Posterior vena cava (tissue), 2 donors: ENCODE measurements at regions not wholly inside any gene's neighbourhood (a gene's known extent, or its start where the extent isn't known, plus 50 kb on each side); places are given as distances from the start of the nearest gene placed in this dataset.
"Not testable (repeated sequence)": the region's sequence is repeated elsewhere in the genome, so short reads cannot be mapped to it uniquely, and the experiment has no call there.

ENCODE experiments used
- DNase-seq: peaks from one replicate; pipeline ENCODE4 v3.0.0-alpha.2; 2020; ENCODE audit warnings: low spot score
- intact Hi-C, 2 donors: fragments of 100-400 bp; cut with DNase I; formaldehyde crosslinking; loops; one replicate each; pipeline versions ENCODE4 v1.14.1 to v1.14.2; 2022 to 2023
- donor health status: DM: yes; HTN: yes; CAD: no.
- donor health status: DM: yes; HTN: yes; CAD: no.

DNA sequence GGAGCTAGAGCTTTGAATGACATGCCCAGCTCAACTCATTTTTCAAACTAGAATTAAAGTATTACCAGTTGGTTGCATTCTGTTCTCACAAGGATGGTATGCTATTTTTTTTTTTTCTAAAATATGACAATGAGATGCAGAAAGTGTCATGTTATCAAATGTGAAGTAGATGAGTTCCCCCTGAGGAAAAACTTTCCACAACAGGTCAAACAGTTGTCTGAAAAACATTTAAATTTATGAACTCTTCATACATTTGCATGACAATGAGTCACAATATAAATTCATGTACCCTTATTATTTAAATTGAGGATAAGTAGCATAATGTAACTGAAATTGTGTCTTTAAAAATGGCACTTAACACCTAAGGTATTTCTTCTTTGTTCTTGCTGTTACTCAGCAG, 1720.5 kb upstream of the NUDT12 start:
- DNase-seq: no peak
- intact Hi-C loops: no loop called here

DNA sequence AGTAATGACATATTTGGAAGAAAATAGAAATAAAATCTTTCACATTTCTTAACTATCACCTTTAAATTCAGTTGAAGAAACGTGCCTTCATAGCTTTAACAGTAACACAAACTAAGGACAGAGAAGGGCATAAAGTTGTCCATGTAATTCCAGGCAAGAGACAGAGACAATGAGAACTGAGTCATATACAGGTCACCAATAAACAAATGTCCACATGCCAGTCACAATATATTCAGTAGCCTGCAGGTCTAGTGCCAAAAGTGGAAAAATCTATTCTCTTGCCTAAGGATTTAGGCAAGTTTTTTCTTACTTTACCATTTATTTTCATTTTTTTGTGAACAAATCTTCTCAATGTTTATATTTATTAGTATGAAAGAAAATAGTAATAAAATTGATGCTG, 1711.5 kb upstream of the NUDT12 start:
- DNase-seq: no peak
- intact Hi-C loops: no loop called here

DNA sequence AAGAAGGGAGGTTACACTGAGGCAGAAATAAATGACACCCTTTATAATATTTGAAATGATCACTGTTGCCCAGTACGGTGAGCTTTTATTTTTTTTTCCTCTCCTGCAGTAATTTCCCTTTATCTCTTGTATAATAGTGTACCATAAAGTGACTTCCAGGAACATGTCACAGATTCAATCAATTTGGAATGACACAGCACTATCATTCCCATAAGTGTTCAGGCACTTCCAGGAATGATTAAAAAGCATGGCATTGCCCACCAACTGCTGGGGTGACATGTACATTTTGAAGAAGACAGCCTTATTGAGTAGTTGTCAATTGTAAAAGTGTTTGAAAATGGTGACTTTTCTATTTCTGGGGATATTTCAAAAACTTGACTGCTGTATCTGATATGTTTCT, 1700.9 kb upstream of the NUDT12 start:
- intact Hi-C loops: no loop called here
- DNase-seq: no peak

DNA sequence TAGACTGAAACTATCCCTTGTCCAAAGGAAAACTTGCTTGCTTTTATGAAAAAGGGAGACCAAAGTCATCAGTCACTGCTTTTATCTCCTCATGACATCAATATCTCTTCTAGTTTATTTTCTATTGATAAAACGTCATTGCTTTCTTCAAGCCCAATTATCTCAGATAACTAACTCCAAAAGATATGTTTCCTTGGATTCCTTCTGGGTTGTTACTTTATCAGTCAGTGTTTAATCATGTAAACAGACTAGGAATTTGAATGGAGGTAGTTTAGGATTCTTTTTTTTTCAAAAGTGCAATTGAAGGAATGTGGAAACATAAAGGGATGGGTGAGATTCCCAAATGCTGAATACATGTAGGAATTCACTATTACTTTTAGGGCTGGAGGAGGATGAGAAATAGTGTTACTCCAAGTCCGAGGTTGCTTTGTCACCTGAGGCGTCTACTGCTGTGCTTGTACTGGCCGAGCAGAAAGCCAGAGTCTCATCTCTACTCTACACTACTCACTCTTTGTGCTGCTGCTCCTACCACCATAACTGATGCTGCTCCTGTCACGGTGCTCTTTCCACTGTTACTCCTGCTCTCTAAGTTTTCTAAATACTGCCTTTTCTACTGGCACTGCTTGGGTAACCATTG, 1697.1 kb upstream of the NUDT12 start:
- intact Hi-C loops: no loop called here
- DNase-seq: no peak

DNA sequence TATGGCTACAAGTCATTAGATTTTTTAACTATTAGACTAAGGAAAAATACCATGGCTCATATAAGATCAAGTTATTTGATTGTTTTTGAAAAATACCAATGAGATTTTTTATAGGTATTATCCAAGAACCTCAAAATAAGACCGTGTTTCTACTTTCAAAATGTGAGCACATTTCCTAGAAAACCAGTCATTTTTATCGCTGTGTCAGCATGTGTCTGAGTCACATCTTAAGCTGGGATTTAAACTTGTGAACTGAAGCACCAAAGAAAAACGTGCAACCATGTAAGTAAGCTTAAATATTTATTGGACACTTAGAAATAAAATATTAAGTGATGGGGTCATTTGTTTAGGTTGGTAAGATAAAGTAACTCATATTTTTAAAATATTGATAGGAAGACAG, 1676.0 kb upstream of the NUDT12 start:
- no peak for DNase-seq

DNA sequence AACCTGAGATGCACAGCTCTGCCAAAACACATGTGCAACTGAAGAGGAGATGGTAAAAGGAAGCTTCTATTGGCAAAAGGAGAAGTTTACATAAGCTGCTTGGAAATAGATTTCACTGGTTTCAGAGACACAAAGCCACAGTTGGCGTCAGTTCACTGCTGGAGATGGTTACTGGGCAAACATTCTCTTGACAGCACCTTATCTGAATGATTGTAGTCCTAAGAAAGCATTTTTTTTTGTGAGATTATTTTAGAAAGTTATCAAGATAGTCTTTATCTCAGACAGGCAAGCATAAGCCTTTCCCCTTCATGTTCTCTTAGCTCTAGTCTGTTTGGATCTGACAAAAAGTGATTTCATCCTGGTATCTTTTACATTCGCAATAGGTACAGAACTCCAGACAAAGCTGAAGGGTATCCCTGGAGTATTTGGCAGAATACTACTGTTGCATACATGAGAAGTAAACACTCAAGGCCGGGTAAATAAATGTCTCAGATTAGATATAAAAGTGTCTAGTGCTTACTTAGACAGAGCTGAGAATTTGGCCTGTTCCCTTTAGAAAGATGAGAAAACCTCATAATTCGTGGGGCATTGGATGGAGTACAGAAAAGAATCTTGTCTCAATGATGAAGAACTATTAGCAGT, 1668.0 kb upstream of the NUDT12 start:
- intact Hi-C loops: no loop called here
- DNase-seq: no peak

More for the DNA sequence above, 1676.0 kb upstream of the NUDT12 start:
- intact Hi-C loops: no loop called here

DNA sequence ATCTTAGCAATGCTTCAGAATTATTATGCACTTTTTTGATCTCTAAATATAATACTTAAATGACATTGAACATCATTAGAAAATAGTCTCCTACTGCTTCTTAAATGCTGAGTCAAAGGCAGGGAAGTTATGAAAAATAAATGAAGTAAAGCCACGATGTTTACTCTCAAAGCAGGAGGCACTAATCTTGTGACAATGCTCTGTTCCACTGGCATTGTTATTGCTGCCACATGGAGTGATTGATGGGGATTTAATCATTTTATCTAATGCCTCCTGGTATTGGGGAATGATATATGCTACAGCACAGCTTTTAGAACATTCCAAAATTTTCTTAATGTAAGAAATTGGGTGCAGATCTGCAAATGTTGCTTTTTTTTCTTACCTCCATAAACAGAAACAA, 1655.4 kb upstream of the NUDT12 start:
- intact Hi-C loops: no loop called here
- DNase-seq: no peak

DNA sequence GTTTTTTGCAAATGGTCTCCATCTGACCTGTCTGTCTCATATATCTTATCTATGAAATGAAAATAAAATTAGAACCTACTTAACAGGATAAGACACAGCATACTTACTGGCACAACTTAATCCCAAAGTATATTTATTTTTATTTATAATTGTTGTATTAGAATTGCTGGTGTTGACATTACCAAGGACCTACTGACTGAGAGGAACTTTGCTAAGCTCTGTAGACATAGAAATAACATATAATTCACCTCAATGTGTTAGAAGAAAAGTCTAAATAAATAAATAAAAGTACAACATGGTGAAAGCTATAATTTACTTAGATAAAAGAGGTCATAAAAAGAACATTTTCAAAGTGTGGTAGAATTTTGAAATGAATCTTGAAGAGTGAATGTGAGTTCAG, 1650.5 kb upstream of the NUDT12 start:
- intact Hi-C loops: no loop called here
- no peak for DNase-seq

DNA sequence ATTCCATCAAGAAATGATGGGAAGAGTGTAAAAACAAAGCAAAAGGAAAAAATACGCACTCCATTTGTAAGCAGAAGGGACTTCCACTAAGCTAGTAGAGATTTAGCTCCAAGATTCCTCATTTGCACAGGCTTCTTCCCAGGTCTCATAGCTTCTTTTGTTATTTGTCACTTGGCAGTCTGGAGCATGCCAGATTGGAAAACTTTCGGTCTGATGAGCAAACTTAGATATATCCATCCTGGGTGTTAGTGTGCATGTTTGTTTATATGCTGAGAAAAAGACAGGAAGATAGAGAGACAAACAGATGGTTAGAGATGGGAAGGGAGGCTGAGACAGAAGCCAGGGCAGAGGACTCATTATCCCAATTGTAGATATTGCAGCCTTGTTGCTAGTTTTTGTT, 1644.5 kb upstream of the NUDT12 start:
- intact Hi-C loops: no loop called here
- no peak for DNase-seq

DNA sequence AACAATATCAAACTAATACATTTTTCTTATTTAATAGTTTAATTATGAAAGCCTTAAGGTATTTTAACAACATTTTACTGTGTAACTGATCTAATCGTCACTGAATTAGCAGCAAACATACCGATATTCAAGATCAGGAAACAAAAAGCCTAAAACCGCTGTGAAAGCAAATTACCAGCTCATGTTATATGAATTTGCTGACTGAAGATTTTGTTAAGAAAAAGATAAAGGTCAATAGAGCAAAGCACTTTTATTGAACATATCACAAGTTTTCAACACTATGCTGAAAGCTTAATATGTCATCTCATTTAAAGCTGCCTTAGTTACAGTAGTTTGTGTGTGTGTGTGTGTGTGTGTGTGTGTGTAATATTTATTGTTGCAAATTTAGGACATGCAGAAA, 1634.9 kb upstream of the NUDT12 start:
- intact Hi-C loops: no loop called here

DNA sequence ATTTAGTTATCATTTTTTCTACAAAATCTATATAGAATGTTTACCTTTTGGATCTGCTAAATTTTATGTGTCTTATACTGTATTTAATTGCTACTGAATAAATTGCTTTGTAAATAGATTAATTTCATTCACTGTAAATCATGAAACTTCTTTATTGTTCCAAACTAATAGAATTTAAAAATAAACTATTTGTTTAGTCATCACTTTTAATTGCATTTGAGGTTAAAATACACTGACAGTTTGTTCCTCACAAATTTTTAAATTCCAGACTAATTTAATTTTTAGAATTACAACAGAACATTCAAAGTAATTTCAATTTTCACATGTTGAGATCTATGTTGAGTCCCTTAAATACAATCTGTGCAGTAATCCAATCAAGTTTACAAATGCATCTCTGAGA, 1633.2 kb upstream of the NUDT12 start:
- no peak for DNase-seq
- intact Hi-C loops: no loop called here

More for the DNA sequence above, 1634.9 kb upstream of the NUDT12 start:
- DNase-seq: no peak

DNA sequence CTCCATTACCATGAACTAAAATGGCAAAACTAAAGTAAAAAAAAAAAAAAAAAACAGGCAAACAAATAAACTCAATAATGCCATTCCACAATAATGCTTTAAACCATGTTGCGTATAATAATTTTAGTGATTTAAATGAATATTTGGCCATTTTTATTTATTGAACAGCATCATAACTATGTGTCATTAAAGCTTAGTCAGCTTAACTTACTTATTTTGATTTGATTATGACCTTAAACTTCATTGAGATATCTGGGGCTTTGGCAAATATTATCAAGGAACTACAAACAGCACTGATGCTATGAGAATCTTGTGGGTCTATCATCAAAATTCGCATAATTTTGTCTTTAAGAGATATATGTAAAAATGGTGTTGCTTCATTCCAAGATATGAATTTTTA, 1610.3 kb upstream of the NUDT12 start:
- DNase-seq: no peak
- intact Hi-C loops: no loop called here

DNA sequence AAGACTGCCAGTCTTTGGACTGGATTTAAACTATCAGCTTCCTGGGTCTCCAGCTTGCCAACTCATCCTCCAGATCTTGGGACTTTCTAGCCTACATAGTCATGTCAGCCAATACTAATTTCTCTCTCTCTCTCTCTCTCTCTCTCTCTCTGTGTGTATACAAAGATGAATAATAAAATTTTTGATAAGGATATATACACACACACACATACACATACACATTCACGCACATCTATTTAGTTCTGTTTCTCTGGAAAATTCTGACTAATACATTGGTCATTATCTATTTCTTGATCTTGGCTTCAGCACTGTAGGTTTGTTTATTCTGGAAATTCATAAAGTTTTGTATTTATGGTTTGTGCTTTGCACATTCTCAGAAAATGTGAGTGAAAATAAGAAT, 1606.2 kb upstream of the NUDT12 start:
- DNase-seq: no peak
- intact Hi-C loops: no loop called here

DNA sequence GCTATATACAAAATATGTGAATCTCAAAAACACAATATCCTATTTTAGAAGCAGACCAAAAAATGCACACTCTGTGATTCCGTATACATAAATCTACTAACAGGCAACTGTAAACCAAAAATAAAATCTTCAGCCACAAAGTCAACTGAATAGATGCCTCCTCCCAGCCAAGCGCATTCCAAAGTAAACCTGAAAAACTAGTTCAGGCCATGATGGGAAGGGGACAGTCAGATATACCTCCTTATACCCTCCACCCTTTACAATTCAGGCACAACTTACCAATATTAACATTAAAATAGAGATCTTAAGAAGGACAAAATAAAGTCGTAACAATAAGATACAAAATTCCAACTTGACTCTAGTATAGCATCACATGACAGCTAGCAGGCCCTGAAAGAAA, 1604.5 kb upstream of the NUDT12 start:
- intact Hi-C loops: no loop called here
- no peak for DNase-seq

DNA sequence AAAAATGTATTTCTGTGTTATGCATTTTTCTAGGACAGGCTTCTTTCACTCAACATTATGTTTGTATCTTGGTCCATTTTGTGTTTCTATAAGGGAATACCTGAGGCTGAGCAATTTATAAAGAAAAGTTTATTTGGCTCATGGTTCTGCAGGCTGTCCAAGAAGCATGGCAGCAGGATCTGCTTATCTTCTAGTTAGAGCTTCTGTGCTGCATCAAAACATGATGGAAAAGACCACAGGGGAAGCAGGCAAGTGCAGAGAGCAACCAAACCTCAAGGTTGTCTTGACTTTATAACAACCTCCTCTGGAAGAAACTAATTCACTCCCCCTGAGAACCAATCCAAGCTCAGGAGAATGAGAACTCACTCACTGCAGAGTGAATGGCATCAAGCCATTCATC, 1601.0 kb upstream of the NUDT12 start:
- DNase-seq: no peak
- intact Hi-C loops: no loop called here

DNA sequence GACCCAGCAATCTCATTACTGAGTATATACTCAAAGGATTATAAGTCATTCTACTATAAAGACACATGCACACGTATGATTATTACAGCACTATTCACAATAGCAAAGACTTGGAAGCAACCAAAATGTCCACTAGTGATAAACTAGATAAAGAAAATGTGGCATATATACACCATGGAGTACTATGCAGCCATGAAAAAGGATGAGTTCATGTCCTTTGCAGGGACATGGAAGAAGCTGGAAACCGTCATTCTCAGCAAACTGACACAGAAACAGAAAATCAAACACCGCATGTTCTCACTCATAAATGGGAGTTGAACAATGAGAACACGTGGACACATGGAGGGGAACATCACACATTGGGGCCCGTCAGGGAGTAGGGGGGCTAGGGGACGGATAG, 1600.0 kb upstream of the NUDT12 start:
- DNase-seq, intact Hi-C loops: not testable (repeated sequence)

DNA sequence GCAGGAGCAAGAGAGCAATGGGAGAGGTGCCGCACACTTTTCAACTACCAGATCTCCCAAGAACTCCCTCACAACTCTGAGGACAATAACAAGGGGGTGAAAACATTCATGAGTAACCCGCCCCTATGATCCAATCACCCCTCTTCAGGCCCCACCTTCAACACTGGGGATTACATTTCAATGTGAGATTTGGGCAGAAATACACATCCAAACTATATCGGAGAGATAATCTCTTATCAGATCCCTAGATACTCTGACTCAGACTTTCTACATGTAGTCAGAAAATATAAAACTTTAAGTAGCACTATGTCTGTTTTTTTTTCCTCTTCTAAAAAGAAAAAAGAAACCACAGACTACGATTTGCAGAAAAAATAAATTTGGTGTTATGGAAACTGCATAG, 1595.9 kb upstream of the NUDT12 start:
- intact Hi-C loops: no loop called here
- DNase-seq: no peak

DNA sequence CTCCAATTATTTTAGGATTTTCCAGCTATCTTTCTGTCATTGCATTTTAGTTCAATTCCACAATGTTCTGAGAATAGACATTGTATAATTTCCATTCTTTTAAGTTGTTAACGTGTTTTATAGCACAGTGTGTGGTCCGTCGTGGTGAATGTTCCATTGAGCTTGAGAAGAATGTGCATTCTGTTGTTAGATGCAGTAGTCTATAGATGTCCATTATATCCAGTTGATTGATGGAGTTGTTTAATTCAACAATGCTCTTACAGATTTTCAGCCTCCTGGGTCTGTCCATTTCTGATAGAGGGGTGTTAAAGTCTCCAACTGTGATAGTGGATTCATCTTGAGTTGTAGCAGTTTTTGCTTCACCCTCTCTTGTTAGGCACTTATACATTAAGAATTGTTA, 1587.7 kb upstream of the NUDT12 start:
- intact Hi-C loops: loop anchor here in 1 of 2 donors (5.0 kb wide), 1 partner anchor 927 kb away; no protein-coding TSS in a partner anchor
- DNase-seq: no peak

DNA sequence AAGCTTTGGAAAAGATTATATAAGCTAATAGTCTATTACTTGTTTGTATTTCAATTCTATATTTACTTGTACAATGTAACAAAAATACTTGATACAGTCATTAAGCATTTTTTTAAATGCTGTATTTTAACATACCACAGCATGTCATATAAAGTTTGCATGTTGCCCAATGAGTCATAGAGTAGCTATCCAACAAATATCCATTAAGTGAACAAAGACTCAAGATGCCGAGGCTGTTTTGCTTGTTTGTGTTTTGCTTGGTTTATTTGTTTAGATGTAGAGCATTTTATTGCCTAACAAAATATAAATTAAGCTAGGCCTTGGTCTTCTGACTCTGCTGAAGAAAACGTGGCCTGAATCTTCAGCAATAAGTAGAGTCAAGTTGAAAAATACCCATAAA, 1584.3 kb upstream of the NUDT12 start:
- intact Hi-C loops: no loop called here
- DNase-seq: no peak

DNA sequence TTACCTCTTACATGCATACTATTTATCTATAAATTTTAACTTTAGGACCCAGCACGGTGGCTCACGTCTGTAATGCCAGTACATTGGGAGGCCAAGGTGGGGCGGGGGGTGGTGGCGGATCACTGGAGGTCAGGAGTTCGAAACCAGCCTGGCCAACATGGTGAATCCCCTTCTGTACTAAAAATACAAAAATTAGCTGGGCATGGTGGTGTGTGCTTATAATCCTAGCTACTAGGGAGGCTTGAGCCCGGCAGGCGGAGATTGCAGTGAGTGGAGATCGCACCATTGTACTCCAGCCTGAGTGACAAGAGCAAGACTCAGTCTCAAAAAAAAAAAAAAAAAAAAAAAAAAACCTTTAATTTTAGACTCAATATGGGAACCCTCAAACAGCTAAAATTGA, 1582.6 kb upstream of the NUDT12 start:
- DNase-seq: no peak
- intact Hi-C loops: no loop called here

DNA sequence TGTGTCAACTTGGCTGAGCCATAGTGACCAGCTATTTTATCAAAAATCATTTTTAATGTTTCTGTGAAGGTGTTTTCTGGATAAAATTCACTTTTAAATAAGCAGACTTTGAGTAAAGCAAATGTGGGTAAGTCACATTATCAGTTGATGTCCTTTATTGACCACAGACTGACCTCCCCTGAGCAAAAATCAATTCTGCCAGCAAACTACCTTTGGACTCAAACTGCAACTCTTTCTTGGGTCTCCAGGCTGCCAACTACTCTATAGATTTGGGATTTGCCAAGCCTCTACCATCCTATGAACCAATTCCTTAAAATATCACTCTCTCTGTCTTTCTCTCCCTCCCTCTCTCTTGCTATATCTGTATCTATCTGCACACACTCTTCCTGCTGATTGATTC, 1571.7 kb upstream of the NUDT12 start:
- DNase-seq: no peak
- intact Hi-C loops: no loop called here

DNA sequence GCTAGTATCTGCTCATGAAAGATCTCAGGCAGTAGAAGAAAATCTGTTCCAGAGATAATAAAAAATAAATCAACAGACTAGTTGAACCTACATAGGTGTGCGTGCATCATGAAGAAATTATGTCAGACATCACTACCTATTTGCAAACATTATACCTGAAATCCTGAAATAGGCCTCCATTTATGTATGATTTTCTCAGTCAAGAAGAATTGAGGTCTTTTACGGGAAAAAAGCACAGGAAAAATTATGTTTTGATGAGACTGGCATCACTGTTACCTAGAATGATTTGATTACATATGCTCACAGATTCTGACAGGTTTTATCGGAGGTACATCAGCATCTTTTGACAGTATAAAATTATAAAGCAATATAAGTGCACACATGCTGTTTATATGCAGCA, 1570.5 kb upstream of the NUDT12 start:
- DNase-seq: no peak
- intact Hi-C loops: no loop called here
